ENCODE measurements at regions not wholly inside any gene's neighbourhood (a gene's known extent, or its start where the extent isn't known, plus 50 kb on each side); places are given as distances from the start of the nearest gene placed in this dataset.

DNA sequence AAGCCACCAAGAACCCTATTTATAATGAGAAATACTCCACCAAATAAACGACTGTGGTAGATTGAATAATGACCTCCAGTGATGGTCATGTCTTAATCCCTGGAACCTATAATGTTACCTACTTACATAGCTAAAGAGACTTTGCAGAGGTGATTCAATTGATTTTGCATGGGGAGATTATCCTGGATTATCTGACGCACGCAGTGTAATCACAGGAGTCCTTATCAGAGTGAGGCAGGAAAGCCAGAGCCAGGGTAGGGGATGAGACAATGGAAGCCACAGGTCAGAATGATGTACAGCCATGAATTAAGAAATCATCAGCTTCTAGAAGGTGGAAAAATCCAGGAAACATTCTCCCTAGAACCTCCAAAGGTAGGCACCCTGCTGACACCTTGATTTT, 286.4 kb upstream of the SP4 start:
- Mint-ChIP-seq H3K36me3 (ENCODE audit: low read depth) (no peaks in the 10 kb centered on the region), H3K4me3 (no peak overlapping the region), H3K27ac (no peak overlapping the region), H3K27me3 (no peaks in the 10 kb centered on the region), H3K9me3 (peaks cover 15% of the 10 kb centered on the region), H3K4me1 (ENCODE audit: low read depth) (no peaks in the 10 kb centered on the region)
- intact Hi-C loops (cut with micrococcal nuclease): no loop called here

DNA sequence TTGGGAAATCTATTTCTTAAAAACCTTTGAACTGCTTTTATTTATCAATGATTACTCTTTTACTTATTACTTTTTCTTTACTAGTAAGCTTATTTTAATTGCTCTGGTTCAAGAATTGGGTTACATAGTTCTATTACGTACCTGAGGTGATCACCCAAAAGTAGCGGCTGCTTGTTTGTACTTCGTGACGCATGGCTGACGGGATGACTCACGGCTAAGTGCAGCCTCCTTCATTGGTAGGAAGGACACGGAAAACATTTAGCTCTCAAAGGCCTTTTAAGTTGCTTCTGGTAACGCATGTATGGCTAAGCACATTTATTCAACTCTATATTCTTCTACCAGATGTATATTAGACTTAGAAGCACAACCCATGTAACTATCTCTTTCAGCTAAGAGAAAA, 285.8 kb upstream of the SP4 start:
- Mint-ChIP-seq H3K4me3 (no peak overlapping the region), H3K36me3 (ENCODE audit: low read depth) (no peaks in the 10 kb centered on the region), H3K27me3 (no peaks in the 10 kb centered on the region), H3K27ac (no peak overlapping the region), H3K4me1 (ENCODE audit: low read depth) (no peaks in the 10 kb centered on the region), H3K9me3 (peaks cover 15% of the 10 kb centered on the region)
- intact Hi-C loops (cut with micrococcal nuclease): no loop called here

DNA sequence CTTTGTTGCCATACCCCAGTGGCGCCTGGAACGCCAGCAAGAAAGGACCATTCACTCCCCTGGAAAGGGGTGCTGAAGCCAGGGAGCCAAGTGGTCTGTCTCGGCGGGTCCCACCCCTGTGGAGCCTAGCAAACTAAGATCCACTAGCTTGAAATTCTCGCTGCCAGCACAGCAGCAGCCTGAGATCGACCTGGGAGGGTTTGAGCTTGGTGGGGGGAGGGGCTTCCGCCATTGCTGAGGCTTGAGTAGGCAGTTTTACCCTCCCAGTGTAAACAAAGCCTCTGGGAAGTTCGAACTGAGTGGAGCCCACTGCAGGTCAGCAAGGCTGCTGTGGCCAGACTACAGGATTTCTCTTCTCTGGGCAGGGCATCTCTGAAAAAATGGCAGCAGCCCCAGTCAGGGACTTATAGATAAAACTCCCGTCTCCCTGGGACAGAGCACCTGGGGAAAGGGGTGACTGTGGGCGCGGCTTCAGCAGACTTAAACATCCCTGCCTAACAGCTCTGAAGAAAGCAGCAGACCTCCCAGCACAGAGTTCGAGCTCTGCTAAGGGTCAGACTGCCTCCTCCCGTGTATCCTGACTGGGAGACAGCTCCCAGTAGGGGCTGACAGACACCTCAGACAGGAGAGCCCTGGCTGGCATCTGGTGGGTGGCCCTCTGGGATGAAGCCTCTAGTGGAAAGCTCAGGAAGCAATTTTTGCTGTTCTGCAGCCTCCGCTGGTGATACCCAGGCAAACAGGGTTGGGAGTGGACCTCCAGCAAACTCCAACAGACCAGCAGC, 281.1 kb upstream of the SP4 start:
- Mint-ChIP-seq H3K4me3 (no peak overlapping the region), H3K4me1 (ENCODE audit: low read depth) (no peaks in the 10 kb centered on the region), H3K36me3 (ENCODE audit: low read depth) (no peaks in the 10 kb centered on the region), H3K9me3 (peaks cover 15% of the 10 kb centered on the region), H3K27ac (no peak overlapping the region), H3K27me3 (no peaks in the 10 kb centered on the region)
- intact Hi-C loops (cut with micrococcal nuclease): no loop called here

DNA sequence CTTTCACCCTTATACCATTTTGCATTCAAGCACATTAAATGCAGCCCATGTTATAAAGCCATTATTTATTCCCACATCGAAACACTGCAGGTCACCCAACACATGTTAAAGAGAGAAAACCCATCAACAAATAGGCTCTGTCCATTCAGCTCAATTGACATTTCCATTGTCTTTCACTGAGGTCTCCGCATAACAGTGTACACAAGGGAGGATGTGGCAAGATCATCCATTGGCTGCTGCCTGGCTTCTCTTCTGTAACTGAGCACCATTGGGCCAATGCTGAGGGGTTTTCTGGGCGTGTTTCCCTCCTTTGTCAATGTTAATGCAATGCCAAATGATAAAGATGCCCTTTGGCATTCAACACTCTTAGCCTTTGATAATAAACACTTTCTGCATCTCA, 278.1 kb upstream of the SP4 start:
- Mint-ChIP-seq H3K36me3 (ENCODE audit: low read depth) (no peaks in the 10 kb centered on the region), H3K27me3 (no peaks in the 10 kb centered on the region), H3K27ac (no peak overlapping the region), H3K4me3 (no peak overlapping the region), H3K4me1 (ENCODE audit: low read depth) (no peaks in the 10 kb centered on the region), H3K9me3 (peaks cover 15% of the 10 kb centered on the region)
- intact Hi-C loops (cut with micrococcal nuclease): no loop called here

DNA sequence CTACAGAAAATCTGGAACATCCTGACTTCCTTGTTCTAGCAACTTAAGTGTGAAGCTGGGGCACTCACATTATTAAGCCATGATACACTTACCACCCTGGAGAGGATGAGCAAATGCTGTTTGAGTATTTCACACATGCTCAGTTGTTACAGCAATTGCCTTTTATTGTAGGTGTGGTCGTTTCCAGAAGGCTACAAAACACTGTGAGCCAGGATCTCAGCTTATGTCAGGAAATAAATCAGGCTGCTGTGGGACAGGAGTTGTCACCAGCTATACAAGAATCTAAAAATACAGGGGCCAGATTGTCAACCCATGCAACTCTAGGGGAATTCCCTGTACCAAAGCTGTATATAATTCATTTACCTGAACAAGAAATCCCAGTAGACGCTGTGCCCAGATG, 273.3 kb upstream of the SP4 start:
- Mint-ChIP-seq H3K9me3 (no peaks in the 10 kb centered on the region), H3K36me3 (ENCODE audit: low read depth) (no peaks in the 10 kb centered on the region), H3K27me3 (no peaks in the 10 kb centered on the region), H3K4me1 (ENCODE audit: low read depth) (no peaks in the 10 kb centered on the region), H3K4me3 (no peak overlapping the region), H3K27ac (no peak overlapping the region)
- intact Hi-C loops (cut with micrococcal nuclease): no loop called here

DNA sequence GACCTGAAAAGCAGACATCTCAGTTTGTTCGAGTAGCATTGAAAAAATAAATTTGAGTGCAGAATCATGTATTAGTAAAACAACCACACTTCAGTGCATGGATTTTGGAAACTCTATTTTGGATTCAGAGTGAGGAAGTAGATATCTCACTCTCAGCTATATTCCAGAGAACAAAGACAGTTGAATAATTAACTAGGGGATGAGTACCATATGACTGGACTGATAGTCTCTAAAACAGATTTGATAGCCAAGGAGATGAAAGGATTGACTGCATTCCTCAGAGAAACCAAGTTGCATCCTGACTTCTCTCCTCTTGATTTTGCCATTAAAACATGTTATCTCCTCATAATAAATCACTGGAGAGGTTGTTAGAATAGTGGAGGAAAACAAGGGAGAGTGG, 268.4 kb upstream of the SP4 start:
- no peaks in the 10 kb centered on the region for H3K27me3 Mint-ChIP-seq
- H3K4me1 Mint-ChIP-seq (ENCODE audit: low read depth): no peaks in the 10 kb centered on the region
- peaks cover 3% of the 10 kb centered on the region for H3K9me3 Mint-ChIP-seq
- H3K36me3 Mint-ChIP-seq (ENCODE audit: low read depth): no peaks in the 10 kb centered on the region
- intact Hi-C loops (cut with micrococcal nuclease): no loop called here
- no peak overlapping the region for H3K4me3 Mint-ChIP-seq
- no peak overlapping the region for H3K27ac Mint-ChIP-seq

DNA sequence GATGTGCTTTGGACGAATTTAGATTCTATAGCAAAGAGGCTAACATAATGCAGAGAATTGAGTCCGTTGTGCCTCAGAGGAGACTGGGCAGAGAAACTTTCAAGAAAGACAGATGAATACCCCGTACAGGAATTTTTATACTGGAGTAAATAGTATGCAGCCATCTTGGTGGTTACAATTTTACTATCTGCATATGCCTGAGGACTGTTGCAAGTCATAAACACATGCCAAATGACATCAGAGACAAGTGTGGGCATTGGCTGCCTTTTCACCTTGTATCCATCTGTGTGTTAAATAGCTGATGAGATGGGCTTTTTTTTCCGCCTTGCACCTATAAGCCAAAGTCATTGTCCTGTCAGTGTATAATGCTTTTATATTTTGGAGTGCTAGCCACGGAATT, 267.5 kb upstream of the SP4 start:
- Mint-ChIP-seq H3K4me1 (ENCODE audit: low read depth) (no peaks in the 10 kb centered on the region), H3K9me3 (peaks cover 12% of the 10 kb centered on the region), H3K4me3 (no peak overlapping the region), H3K36me3 (ENCODE audit: low read depth) (no peaks in the 10 kb centered on the region), H3K27ac (no peak overlapping the region), H3K27me3 (no peaks in the 10 kb centered on the region)
- intact Hi-C loops (cut with micrococcal nuclease): no loop called here

DNA sequence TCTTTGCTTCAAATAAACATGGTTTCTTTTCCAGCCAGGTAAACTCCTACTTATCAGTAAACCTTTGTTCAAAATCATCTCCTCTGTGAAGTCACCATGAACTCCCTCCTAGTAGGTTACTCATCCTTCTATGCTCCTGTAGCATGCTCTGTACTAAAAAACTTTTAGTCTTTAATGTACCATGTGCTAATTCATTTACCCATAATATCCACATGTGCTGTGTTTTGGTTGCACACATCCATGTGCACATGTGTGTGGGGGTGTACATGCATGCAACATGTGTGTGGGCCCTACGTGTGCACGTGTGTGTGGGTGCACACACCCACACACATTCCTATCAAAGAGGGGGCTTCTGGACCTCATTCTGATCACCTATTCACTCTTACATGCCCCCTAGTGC, 259.9 kb upstream of the SP4 start:
- peaks cover 12% of the 10 kb centered on the region for H3K27me3 Mint-ChIP-seq
- intact Hi-C loops (cut with micrococcal nuclease): no loop called here
- H3K27ac Mint-ChIP-seq: no peak overlapping the region
- H3K4me1 Mint-ChIP-seq (ENCODE audit: low read depth): no peaks in the 10 kb centered on the region
- peaks cover 15% of the 10 kb centered on the region for H3K9me3 Mint-ChIP-seq
- no peaks in the 10 kb centered on the region for H3K36me3 Mint-ChIP-seq (ENCODE audit: low read depth)
- no peak overlapping the region for H3K4me3 Mint-ChIP-seq

DNA sequence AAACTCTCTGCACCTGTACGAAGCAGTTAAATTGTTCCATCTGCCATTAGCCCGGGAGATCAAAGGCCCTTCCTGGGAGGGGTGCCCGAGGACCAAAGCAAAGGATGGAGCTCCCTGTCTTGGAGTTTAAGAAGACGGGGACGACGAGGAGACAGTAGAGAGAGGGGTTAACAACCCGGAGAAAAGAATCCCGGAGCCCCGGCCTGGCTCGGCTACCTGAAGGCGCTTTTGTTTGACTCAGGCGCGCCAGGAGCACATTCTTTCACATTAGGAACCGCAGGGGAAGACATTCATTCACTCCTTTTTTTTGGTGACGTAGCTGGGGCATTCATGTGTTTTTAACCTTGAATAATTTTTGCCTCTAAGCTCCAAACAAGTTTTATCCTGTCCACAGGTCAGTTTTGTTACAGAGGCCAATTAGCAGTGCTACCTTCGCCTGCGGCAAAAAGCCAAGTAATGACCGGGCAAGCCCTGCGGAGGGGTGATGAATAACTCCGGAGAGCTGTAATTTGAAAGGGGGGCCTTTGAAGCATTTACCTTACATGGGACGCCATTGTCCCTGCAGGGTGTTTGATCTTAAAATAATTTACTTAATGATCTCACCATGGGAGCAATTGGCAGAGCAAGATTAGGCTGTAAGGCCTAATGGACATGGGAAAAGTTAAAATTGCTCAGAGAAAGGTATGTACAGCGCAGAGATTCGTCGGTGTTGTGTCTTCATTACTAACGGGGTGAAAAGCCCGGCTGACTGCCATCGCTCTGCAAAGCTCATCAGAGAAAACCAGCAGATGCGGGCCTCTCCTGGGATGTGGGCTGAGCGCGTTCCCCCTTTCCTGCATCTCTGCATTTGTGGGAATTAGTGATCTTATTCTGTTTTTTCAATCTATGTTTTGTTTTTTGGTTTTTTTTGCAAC, 258.0 kb upstream of the SP4 start:
- no peaks in the 10 kb centered on the region for H3K4me1 Mint-ChIP-seq (ENCODE audit: low read depth)
- no peak overlapping the region for H3K27ac Mint-ChIP-seq
- peaks cover 12% of the 10 kb centered on the region for H3K27me3 Mint-ChIP-seq
- no peak overlapping the region for H3K4me3 Mint-ChIP-seq
- intact Hi-C loops (cut with micrococcal nuclease): no loop called here
- no peaks in the 10 kb centered on the region for H3K36me3 Mint-ChIP-seq (ENCODE audit: low read depth)
- peaks cover 8% of the 10 kb centered on the region for H3K9me3 Mint-ChIP-seq

DNA sequence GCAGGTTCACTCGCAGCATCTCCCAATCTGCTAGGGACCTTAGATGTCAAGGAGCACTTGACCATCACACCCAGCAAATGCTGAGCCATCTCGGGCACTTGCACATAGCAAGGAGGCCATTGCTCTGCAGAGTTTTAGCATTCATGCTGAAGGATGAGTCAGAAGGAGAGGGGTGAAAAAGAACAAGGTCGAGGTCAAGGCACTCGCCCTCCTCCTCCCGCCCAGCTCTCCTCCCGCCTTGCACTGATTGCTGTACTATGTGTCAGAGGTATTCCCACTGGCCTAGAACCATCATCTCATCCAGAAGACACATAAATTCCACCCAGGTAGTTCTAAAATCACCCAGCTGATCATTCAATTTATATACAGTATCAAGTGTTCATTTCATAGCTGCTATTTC, 255.1 kb upstream of the SP4 start:
- H3K27me3 Mint-ChIP-seq: peaks cover 12% of the 10 kb centered on the region
- H3K27ac Mint-ChIP-seq: no peak overlapping the region
- intact Hi-C loops (cut with micrococcal nuclease): no loop called here
- H3K4me1 Mint-ChIP-seq (ENCODE audit: low read depth): no peaks in the 10 kb centered on the region
- no peaks in the 10 kb centered on the region for H3K36me3 Mint-ChIP-seq (ENCODE audit: low read depth)
- H3K4me3 Mint-ChIP-seq: no peak overlapping the region
- no peaks in the 10 kb centered on the region for H3K9me3 Mint-ChIP-seq

DNA sequence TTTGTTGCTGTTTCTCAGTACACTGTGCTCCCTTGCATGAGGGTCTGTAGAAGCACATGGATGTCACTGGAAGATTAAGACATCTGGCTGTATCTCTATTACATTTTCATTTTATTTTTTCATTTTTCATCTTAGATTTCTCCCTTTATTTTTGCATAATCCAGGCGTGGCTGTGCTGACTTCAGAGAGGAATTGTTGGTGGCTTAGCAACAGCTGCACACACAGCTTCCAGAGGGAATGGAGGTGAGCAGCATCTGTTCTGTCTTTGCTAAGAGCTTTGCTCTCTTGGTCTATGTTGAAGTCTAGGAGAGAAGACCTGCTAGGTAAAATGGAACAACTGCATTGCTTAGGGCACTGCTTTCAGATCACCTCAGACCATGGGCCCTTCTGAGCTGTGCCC, 254.4 kb upstream of the SP4 start:
- Mint-ChIP-seq H3K27me3 (peaks cover 12% of the 10 kb centered on the region), H3K36me3 (ENCODE audit: low read depth) (no peaks in the 10 kb centered on the region), H3K27ac (no peak overlapping the region), H3K4me1 (ENCODE audit: low read depth) (no peaks in the 10 kb centered on the region), H3K4me3 (no peak overlapping the region), H3K9me3 (no peaks in the 10 kb centered on the region)
- intact Hi-C loops (cut with micrococcal nuclease): no loop called here

DNA sequence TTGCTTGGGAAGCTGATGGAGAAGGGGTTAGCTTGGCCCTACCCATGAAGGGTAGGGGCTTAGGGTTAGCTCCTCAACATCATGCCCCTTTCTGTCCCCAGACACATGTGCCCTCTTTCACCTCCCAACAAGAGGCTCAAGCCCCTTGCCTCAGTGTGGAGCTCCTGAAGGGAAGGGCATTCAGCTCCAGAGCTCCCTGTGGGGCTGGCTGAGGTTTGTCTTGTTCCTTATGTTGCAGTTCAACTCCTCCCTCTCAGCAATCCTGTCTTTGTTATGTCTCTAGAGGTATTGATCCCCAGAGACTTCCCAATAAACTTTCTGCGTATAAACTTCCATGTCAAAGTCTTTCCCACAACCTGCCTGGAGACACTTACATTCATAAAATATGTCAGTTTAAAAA, 252.2 kb upstream of the SP4 start:
- intact Hi-C loops (cut with micrococcal nuclease): no loop called here
- Mint-ChIP-seq H3K4me3 (no peak overlapping the region), H3K27me3 (no peaks in the 10 kb centered on the region), H3K4me1 (ENCODE audit: low read depth) (no peaks in the 10 kb centered on the region), H3K9me3 (peaks cover 14% of the 10 kb centered on the region), H3K36me3 (ENCODE audit: low read depth) (no peaks in the 10 kb centered on the region), H3K27ac (no peak overlapping the region)

DNA sequence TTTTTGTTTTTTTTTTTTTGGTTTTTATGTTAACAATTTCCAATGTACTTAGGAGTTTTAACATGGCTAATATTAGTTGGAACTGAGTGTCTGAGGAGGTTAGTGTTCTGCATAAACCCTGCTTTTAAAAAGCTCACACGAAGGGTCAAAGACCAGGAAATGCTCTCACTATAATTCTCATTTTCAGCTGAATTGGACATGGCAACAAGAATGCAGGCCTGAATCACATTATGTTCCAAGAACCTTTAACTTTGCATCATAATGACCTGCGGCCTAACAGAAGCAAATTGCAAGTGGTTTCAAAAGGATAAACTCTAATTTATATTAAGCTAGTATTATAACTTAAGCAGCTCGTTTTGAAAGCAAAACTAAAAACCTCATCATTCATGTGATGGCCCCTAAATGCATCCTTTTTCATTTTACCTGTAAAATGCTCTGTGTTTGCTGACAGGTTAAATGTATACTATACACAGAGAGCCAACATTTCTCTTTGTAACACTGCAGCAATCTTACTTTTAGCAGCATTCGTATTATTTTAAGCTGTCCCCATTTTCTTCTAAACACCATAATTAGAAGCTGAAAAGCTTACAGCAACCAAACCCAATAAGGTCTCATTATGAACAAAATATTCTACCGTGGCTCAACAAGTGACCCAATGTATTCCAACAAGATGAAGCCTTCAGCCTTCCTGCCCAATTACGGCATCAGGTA, 242.8 kb upstream of the SP4 start:
- Mint-ChIP-seq H3K9me3 (peaks cover 19% of the 10 kb centered on the region), H3K36me3 (ENCODE audit: low read depth) (no peaks in the 10 kb centered on the region), H3K4me3 (no peak overlapping the region), H3K27ac (no peak overlapping the region), H3K4me1 (ENCODE audit: low read depth) (no peaks in the 10 kb centered on the region), H3K27me3 (no peaks in the 10 kb centered on the region)
- intact Hi-C loops (cut with micrococcal nuclease): no loop called here

DNA sequence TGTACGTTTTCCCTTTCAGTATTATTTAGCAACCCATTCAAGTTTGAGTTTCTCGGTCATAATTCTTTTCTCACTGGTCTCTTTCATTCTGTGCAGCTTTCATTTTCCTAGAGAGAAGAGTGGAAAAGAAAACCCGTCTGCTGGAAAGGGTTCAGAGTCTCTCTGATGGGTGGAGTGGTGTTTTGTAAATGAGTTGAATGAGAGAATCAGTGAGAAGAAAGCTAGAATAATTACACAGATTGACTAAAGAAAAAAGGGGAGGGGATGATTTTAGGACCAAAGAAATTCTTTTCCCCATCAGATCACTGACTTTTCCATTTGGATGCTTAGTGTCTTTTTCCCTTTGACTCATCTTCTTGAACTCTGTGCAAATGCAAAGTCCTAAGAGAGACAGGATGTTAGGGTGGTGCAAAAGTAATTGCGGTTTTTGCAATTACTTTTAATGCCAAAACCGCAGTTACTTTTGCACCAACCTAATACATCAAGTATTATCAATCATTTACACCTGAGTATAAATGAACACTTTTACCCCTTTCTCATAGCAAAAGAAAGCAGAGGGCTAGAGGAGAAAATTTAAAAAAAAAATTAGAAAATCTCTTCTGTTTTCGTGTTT, 242.1 kb upstream of the SP4 start:
- H3K36me3 Mint-ChIP-seq (ENCODE audit: low read depth): no peaks in the 10 kb centered on the region
- no peaks in the 10 kb centered on the region for H3K27me3 Mint-ChIP-seq
- no peak overlapping the region for H3K4me3 Mint-ChIP-seq
- intact Hi-C loops (cut with micrococcal nuclease): no loop called here
- H3K4me1 Mint-ChIP-seq (ENCODE audit: low read depth): no peaks in the 10 kb centered on the region
- H3K27ac Mint-ChIP-seq: no peak overlapping the region
- H3K9me3 Mint-ChIP-seq: peaks cover 17% of the 10 kb centered on the region

Measured in dendritic cell treated with granulocyte-macrophage colony-stimulating factor and Interleukin-4, amounts not matched to agents 40 ng/mL and 50 ng/mL, for 4 days (primary cell).